ENCODE measurements at regions not wholly inside any gene's neighbourhood (a gene's known extent, or its start where the extent isn't known, plus 50 kb on each side); places are given as distances from the start of the nearest gene placed in this dataset.

DNA sequence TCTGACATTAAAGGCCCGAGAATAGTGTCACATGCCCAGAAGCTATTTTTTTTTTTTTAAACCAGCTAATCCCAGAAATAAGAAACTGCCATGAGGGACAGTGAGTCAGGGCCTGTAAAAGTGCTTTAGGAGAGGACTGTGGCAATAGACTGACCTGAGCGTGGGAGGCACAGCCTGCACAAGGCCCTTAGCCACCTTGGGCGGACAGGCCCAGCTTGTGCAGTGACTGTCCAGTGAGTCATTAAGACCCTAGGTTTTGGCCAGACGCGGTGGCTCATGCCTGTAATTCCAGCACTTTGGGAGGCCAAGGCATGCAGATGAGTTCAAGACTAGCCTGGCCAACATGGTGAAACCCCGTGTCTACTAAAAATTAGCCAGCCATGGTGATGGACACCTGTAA is 343.0 kb upstream of the ZFHX3 start:
- TF ChIP-seq, protein P1, sequence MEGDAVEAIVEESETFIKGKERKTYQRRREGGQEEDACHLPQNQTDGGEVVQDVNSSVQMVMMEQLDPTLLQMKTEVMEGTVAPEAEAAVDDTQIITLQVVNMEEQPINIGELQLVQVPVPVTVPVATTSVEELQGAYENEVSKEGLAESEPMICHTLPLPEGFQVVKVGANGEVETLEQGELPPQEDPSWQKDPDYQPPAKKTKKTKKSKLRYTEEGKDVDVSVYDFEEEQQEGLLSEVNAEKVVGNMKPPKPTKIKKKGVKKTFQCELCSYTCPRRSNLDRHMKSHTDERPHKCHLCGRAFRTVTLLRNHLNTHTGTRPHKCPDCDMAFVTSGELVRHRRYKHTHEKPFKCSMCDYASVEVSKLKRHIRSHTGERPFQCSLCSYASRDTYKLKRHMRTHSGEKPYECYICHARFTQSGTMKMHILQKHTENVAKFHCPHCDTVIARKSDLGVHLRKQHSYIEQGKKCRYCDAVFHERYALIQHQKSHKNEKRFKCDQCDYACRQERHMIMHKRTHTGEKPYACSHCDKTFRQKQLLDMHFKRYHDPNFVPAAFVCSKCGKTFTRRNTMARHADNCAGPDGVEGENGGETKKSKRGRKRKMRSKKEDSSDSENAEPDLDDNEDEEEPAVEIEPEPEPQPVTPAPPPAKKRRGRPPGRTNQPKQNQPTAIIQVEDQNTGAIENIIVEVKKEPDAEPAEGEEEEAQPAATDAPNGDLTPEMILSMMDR (conservative IDR thresholded peaks at IDR 0.05; ENCODE audit: low read depth, low read length): no peak
- TF ChIP-seq EZH2phosphoT487 (IDR thresholded peaks at IDR 0.05; ENCODE audit: borderline replicate concordance, low read length) (no peak), EZH2 (IDR thresholded peaks at IDR 0.05; ENCODE audit: low read length, unreplicated experiment) (no peak)

Data from PC-3 (cell line).